Fibroblast of the aortic adventitia (primary cell): ENCODE measurements at regions not wholly inside any gene's neighbourhood (a gene's known extent, or its start where the extent isn't known, plus 50 kb on each side); places are given as distances from the start of the nearest gene placed in this dataset.
A peak's percentile ranks its signal among the peaks of the same experiment; 100 is the strongest.

Experiments
- DNase-seq: peaks from one replicate; pipeline ENCODE4 v3.0.0-alpha.2; 2010; ENCODE audit warnings: low read depth
- H3K4me3 ChIP-seq: 2 replicates; pipeline ENCODE4 v1.5.1; 2011; ENCODE audit warnings: low read depth, mild to moderate bottlenecking, control low read depth, low read length, moderate library complexity
- CTCF ChIP-seq: IDR thresholded peaks from 2 replicates; pipeline ENCODE4 v1.5.1; 2011; ENCODE audit warnings: mild to moderate bottlenecking, low read length, control low read depth, inconsistent platforms; ENCODE audit not compliant: insufficient read depth

- no peak for TF ChIP-seq CTCF
- no peak overlapping the region for H3K4me3 ChIP-seq
- DNase-seq, result no peak
Observed at GRCh38 chr2:352696-353095, 64.8 kb upstream of the ALKAL2 start.

GRCh38 chr2:349390-349789 is 61.5 kb upstream of the ALKAL2 start:
- DNase-seq, result no peak
- TF ChIP-seq CTCF, result no peak
- H3K4me3 ChIP-seq, result no peak overlapping the region

- TF ChIP-seq CTCF, result no peak
- H3K4me3 ChIP-seq, result no peak overlapping the region
- DNase-seq, result peak; percentile 5
Observed at GRCh38 chr2:348361-348916, 60.5 kb upstream of the ALKAL2 start.

GRCh38 chr2:344811-345210 is 56.9 kb upstream of the ALKAL2 start:
- TF ChIP-seq CTCF, result no peak
- H3K4me3 ChIP-seq, result no peak overlapping the region
- DNase-seq, result no peak

GRCh38 chr2:343355-343754 is 55.5 kb upstream of the ALKAL2 start:
- no peak for TF ChIP-seq CTCF
- DNase-seq, result no peak
- H3K4me3 ChIP-seq, result no peak overlapping the region

- DNase-seq, result no peak
- TF ChIP-seq CTCF, result no peak
- H3K4me3 ChIP-seq, result no peak overlapping the region
Observed at GRCh38 chr2:341912-342311, 54.0 kb upstream of the ALKAL2 start.

- H3K4me3 ChIP-seq, result no peak overlapping the region
- DNase-seq, result no peak
- TF ChIP-seq CTCF, result no peak
Observed at GRCh38 chr2:341017-341542, 53.2 kb upstream of the ALKAL2 start.
